WTC11 (cell line): ENCODE measurements at regions not wholly inside any gene's neighbourhood (a gene's known extent, or its start where the extent isn't known, plus 50 kb on each side); places are given as distances from the start of the nearest gene placed in this dataset.

Experiments used
- ATAC-seq: fragments of 200-7000 bp; cut with Tn5 transposase; 2 replicates; pipeline ENCODE4 v1.10.0; 2021; ENCODE audit warnings: mild to moderate bottlenecking, moderate library complexity
- CTCF ChIA-PET: fragments of 300-600 bp; sonication (Branson Sonifier 250); formaldehyde crosslinking; loops from one replicate; lab custom pipeline; 2021; ENCODE audit warnings: antibody characterized with exemption; lab: Charles Lee
- POLR2A ChIA-PET: fragments of 350-600 bp; sonication (Branson Sonifier 250); formaldehyde crosslinking; loops from one replicate; lab custom pipeline; 2021; ENCODE audit warnings: antibody characterized with exemption; lab: Charles Lee
- DNase-seq: peaks from one replicate; pipeline ENCODE4 v3.0.0; 2021; ENCODE audit warnings: low spot score
- H3K27ac Mint-ChIP-seq: 2 replicates; pipeline ENCODE4 v1.8.0; 2021; ENCODE audit warnings: mixed read lengths
- H3K27me3 Mint-ChIP-seq: 2 replicates; pipeline ENCODE4 v1.8.0; 2021; ENCODE audit warnings: low read depth, mild to moderate bottlenecking, moderate library complexity, mixed read lengths
- H3K36me3 Mint-ChIP-seq: 2 replicates; pipeline ENCODE4 v1.8.0; 2021; ENCODE audit warnings: mixed read lengths
- H3K4me1 Mint-ChIP-seq: 2 replicates; pipeline ENCODE4 v1.8.0; 2022; ENCODE audit warnings: mixed read lengths
- H3K4me3 Mint-ChIP-seq: 2 replicates; pipeline ENCODE4 v1.8.0; 2021; ENCODE audit warnings: mild to moderate bottlenecking, moderate library complexity, mixed read lengths
- H3K9me3 Mint-ChIP-seq: 2 replicates; pipeline ENCODE4 v1.8.0; 2021; ENCODE audit warnings: mixed read lengths
- ARID4B ChIP-seq: sonication (generic); formaldehyde crosslinking; IDR thresholded peaks from 2 replicates; pipeline ENCODE4 v1.8.0; 2023; ENCODE audit warnings: missing genetic modification reagents, mild to moderate bottlenecking, borderline replicate concordance
- ATF3 ChIP-seq: sonication (generic); formaldehyde crosslinking; conservative IDR thresholded peaks from 2 replicates; pipeline ENCODE4 v1.8.1; 2022; ENCODE audit warnings: mild to moderate bottlenecking, missing genetic modification reagents
- CREB1 ChIP-seq: sonication (generic); formaldehyde crosslinking; IDR thresholded peaks from 2 replicates; pipeline ENCODE4 v1.8.0; 2023; ENCODE audit warnings: mild to moderate bottlenecking, missing genetic modification reagents
- ELF4 ChIP-seq: sonication (generic); formaldehyde crosslinking; IDR thresholded peaks from 2 replicates; pipeline ENCODE4 v1.8.1; 2022; ENCODE audit warnings: low read depth, mild to moderate bottlenecking, moderate library complexity, missing genetic modification reagents
- FOXJ3 ChIP-seq: sonication (generic); formaldehyde crosslinking; IDR thresholded peaks from 2 replicates; pipeline ENCODE4 v1.9.0; 2021; ENCODE audit warnings: missing genetic modification reagents, mild to moderate bottlenecking, borderline replicate concordance
- MXD4 ChIP-seq: fragments of 250-450 bp; sonication (Bioruptor Pico); IDR thresholded peaks from 2 replicates; pipeline ENCODE4 v1.8.0; 2021; ENCODE audit warnings: mild to moderate bottlenecking, moderate library complexity, borderline replicate concordance
- NFYB ChIP-seq: sonication (generic); formaldehyde crosslinking; conservative IDR thresholded peaks from 2 replicates; pipeline ENCODE4 v1.8.0; 2022; ENCODE audit warnings: low read depth, missing genetic modification reagents
- NR1H2 ChIP-seq: sonication (generic); formaldehyde crosslinking; IDR thresholded peaks from 2 replicates; pipeline ENCODE4 v1.9.0; 2021; ENCODE audit warnings: mild to moderate bottlenecking, moderate library complexity, missing genetic modification reagents
- NR3C1 ChIP-seq: sonication (generic); formaldehyde crosslinking; conservative IDR thresholded peaks from 2 replicates; pipeline ENCODE4 v1.8.1; 2023; ENCODE audit warnings: low read depth, mild to moderate bottlenecking, missing genetic modification reagents
- OVOL2 ChIP-seq: fragments of 250-450 bp; sonication (Bioruptor Pico); IDR thresholded peaks from 2 replicates; pipeline ENCODE4 v1.9.0; 2021; ENCODE audit warnings: mild to moderate bottlenecking, borderline replicate concordance
- PRDM15 ChIP-seq: sonication (generic); formaldehyde crosslinking; IDR thresholded peaks from 2 replicates; pipeline ENCODE4 v1.8.0; 2022; ENCODE audit warnings: missing genetic modification reagents
- PREB ChIP-seq: sonication (generic); formaldehyde crosslinking; IDR thresholded peaks from 2 replicates; pipeline ENCODE4 v1.8.1; 2022; ENCODE audit warnings: mild to moderate bottlenecking, missing genetic modification reagents, moderate library complexity, borderline replicate concordance
- RELA ChIP-seq: sonication (generic); formaldehyde crosslinking; IDR thresholded peaks from 2 replicates; pipeline ENCODE4 v1.8.1; 2022; ENCODE audit warnings: missing genetic modification reagents, mild to moderate bottlenecking, borderline replicate concordance
- TEAD1 ChIP-seq: sonication (generic); formaldehyde crosslinking; IDR thresholded peaks from 2 replicates; pipeline ENCODE4 v1.8.0; 2022; ENCODE audit warnings: mild to moderate bottlenecking, missing genetic modification reagents
- ZNF263 ChIP-seq: sonication (generic); formaldehyde crosslinking; IDR thresholded peaks from 2 replicates; pipeline ENCODE4 v1.8.1; 2022; ENCODE audit warnings: low read depth, mild to moderate bottlenecking, moderate library complexity, missing genetic modification reagents
- ZNF423 ChIP-seq: fragments of 250-450 bp; sonication (Bioruptor Pico); IDR thresholded peaks from 2 replicates; pipeline ENCODE4 v2.1.2; 2022; ENCODE audit warnings: mild to moderate bottlenecking, moderate library complexity
- TF ChIP-seq, protein P1 (sequence below): sonication (generic); formaldehyde crosslinking; conservative IDR thresholded peaks from 2 replicates; pipeline ENCODE4 v1.8.1; 2023; ENCODE audit warnings: mild to moderate bottlenecking, low read depth, missing genetic modification reagents, moderate library complexity

GRCh38 chr7:35871856-35872255 lies 71.0 kb downstream of the SEPTIN7 start:
- CTCF ChIA-PET: no interaction called here
- no peak for ATAC-seq
- H3K9me3 Mint-ChIP-seq: no peaks in the 10 kb centered on the region
- TF ChIP-seq ZNF263 (no peak), NFYB (no peak), ATF3 (CRISPR knock-in tag) (no peak), ARID4B (CRISPR knock-in tag) (no peak), TEAD1 (CRISPR knock-in tag) (no peak)
- TF ChIP-seq, all 79 proteins: peak for 0
- Mint-ChIP-seq H3K36me3 (peaks cover 4% of the 10 kb centered on the region; the same call in 1 of the 2 replicates), H3K27me3 (no peaks in the 10 kb centered on the region), H3K4me3 (no peak overlapping the region), H3K4me1 (peaks cover 21% of the 10 kb centered on the region), H3K27ac (no peak overlapping the region)
- no peak for DNase-seq
- POLR2A ChIA-PET: no interaction called here

DNA sequence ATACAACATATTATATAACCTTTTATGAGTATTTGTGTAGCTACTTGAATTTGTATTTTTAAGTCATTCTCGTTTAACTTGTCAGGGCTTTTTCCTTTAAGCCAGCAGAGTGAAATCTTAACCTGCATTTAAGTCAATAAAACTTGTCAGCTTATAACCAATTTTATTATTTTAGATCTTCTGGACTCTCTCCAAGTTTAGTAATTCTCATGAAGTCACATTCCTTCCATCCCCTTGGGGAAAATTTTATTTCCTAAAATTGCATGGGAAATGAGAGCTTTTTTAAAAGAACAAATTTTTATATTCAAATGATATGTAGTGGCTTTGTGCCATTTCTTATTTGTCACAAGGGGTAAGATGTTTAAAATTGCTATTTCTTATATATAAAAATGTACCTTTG lies 74.0 kb downstream of the SEPTIN7 start:
- H3K27ac Mint-ChIP-seq: no peak overlapping the region
- CTCF ChIA-PET: no interaction called here
- peaks cover 19% of the 10 kb centered on the region for H3K4me1 Mint-ChIP-seq
- DNase-seq: no peak
- H3K9me3 Mint-ChIP-seq: no peaks in the 10 kb centered on the region
- POLR2A ChIA-PET: no interaction called here
- no peaks in the 10 kb centered on the region for H3K36me3 Mint-ChIP-seq
- H3K4me3 Mint-ChIP-seq: no peak overlapping the region
- TF ChIP-seq, protein P1, sequence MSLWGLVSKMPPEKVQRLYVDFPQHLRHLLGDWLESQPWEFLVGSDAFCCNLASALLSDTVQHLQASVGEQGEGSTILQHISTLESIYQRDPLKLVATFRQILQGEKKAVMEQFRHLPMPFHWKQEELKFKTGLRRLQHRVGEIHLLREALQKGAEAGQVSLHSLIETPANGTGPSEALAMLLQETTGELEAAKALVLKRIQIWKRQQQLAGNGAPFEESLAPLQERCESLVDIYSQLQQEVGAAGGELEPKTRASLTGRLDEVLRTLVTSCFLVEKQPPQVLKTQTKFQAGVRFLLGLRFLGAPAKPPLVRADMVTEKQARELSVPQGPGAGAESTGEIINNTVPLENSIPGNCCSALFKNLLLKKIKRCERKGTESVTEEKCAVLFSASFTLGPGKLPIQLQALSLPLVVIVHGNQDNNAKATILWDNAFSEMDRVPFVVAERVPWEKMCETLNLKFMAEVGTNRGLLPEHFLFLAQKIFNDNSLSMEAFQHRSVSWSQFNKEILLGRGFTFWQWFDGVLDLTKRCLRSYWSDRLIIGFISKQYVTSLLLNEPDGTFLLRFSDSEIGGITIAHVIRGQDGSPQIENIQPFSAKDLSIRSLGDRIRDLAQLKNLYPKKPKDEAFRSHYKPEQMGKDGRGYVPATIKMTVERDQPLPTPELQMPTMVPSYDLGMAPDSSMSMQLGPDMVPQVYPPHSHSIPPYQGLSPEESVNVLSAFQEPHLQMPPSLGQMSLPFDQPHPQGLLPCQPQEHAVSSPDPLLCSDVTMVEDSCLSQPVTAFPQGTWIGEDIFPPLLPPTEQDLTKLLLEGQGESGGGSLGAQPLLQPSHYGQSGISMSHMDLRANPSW: no peak
- TF ChIP-seq ZNF423 (CRISPR knock-in tag) (no peak), NR3C1 (CRISPR knock-in tag) (no peak), NR1H2 (no peak), PREB (CRISPR knock-in tag) (no peak), RELA (CRISPR knock-in tag) (no peak), ELF4 (no peak), CREB1 (CRISPR knock-in tag) (no peak), NFYB (no peak), MXD4 (CRISPR knock-in tag) (no peak), FOXJ3 (CRISPR knock-in tag) (no peak), OVOL2 (CRISPR knock-in tag) (no peak), PRDM15 (CRISPR knock-in tag) (no peak)
- ATAC-seq: no peak
- no peaks in the 10 kb centered on the region for H3K27me3 Mint-ChIP-seq
